ENCODE measurements at regions not wholly inside any gene's neighbourhood (a gene's known extent, or its start where the extent isn't known, plus 50 kb on each side); places are given as distances from the start of the nearest gene placed in this dataset.
A peak's percentile ranks its signal among the peaks of the same experiment; 100 is the strongest.

GRCh38 chr6:3638662-3639061 lies 112.9 kb downstream of the PXDC1 start:
- DNase-seq: no peak

- no peak for DNase-seq
Measured at GRCh38 chr6:3636060-3636459, 115.5 kb downstream of the PXDC1 start.

GRCh38 chr6:3635482-3635881 lies 116.0 kb downstream of the PXDC1 start:
- DNase-seq: no peak

- DNase-seq: no peak
Measured at GRCh38 chr6:3634280-3634816, 117.2 kb downstream of the PXDC1 start.

- no peak for DNase-seq
Measured at GRCh38 chr6:3633711-3634110, 117.8 kb downstream of the PXDC1 start.

GRCh38 chr6:3631877-3632276 lies 119.6 kb downstream of the PXDC1 start:
- no peak for DNase-seq

GRCh38 chr6:3631186-3631585 lies 120.3 kb downstream of the PXDC1 start:
- no peak for DNase-seq

- DNase-seq: peak; percentile 30
Measured at GRCh38 chr6:3630258-3630835, 121.2 kb downstream of the PXDC1 start.

GRCh38 chr6:3627956-3628835 lies 123.3 kb downstream of the PXDC1 start:
- peak; percentile 54 for DNase-seq

GRCh38 chr6:3627501-3627900 lies 124.0 kb downstream of the PXDC1 start:
- DNase-seq: peak; percentile 32

GRCh38 chr6:3625980-3626563 lies 125.4 kb downstream of the PXDC1 start:
- peak; percentile 26 for DNase-seq

GRCh38 chr6:3625149-3625979 lies 126.1 kb downstream of the PXDC1 start:
- DNase-seq: peak; percentile 26

GRCh38 chr6:3624250-3625136 lies 127.0 kb downstream of the PXDC1 start:
- DNase-seq: peak; percentile 41

GRCh38 chr6:3623451-3624249 lies 127.9 kb downstream of the PXDC1 start:
- peak; percentile 64 for DNase-seq

- DNase-seq: no peak
Measured at GRCh38 chr6:3621411-3621810, 130.1 kb downstream of the PXDC1 start.

- no peak for DNase-seq
Measured at GRCh38 chr6:3620937-3621336, 130.6 kb downstream of the PXDC1 start.

- no peak for DNase-seq
Measured at GRCh38 chr6:3620389-3620788, 131.1 kb downstream of the PXDC1 start.

GRCh38 chr6:3619800-3620199 lies 131.7 kb downstream of the PXDC1 start:
- DNase-seq: no peak

- DNase-seq: no peak
Measured at GRCh38 chr6:3619201-3619600, 132.3 kb downstream of the PXDC1 start.

GRCh38 chr6:3618642-3619041 lies 132.9 kb downstream of the PXDC1 start:
- peak; percentile 19 for DNase-seq

All from activated CD8-positive, alpha-beta memory T cell treated with anti-CD3 and anti-CD28 coated beads for 24 hours (primary cell).